HCT116 (cell line): ENCODE measurements at regions not wholly inside any gene's neighbourhood (a gene's known extent, or its start where the extent isn't known, plus 50 kb on each side); places are given as distances from the start of the nearest gene placed in this dataset.

Experiments used
- ATAC-seq: fragments of 200-7000 bp; cut with Tn5 transposase; 2 replicates; pipeline ENCODE4 v1.9.1; 2020; ENCODE audit warnings: mild to moderate bottlenecking, moderate library complexity
- BruUV-seq: library from RNA; stranded (reverse); fragments of 400-500 nt; replicated peaks from 2 replicates; lab custom pipeline; 2021; lab: Mats Ljungman, UMichigan
- CTCF ChIA-PET: fragments of 300-600 bp; sonication (Branson Sonifier 250); formaldehyde crosslinking; loops from one replicate; lab custom pipeline; 2021; ENCODE audit warnings: antibody characterized with exemption; lab: Charles Lee
- POLR2A ChIA-PET: fragments of 300-600, 350-600 bp; sonication (Branson Sonifier 250); formaldehyde crosslinking; loops from one replicate; lab custom pipeline; 2021; ENCODE audit warnings: antibody characterized with exemption; lab: Charles Lee
- RAD21 ChIA-PET, 2 experiments: fragments of 300-600 bp; sonication (Branson Sonifier 250); formaldehyde crosslinking; loops; one replicate each; lab custom pipeline; 2023; ENCODE audit warnings: low total read pairs in 2 of 2; ENCODE audit not compliant: uncharacterized antibody in 2 of 2, unreplicated experiment in 2 of 2, low non-redundant PET in 1 of 2; lab: Charles Lee
- DNase-seq: peaks from one replicate; pipeline ENCODE4 v3.0.0-alpha.2; 2010; ENCODE audit warnings: low read depth, low spot score
- H2AFZ ChIP-seq: fragments of 200-600 bp; shearing (Covaris generic), sonication (generic); 2 replicates; pipeline ENCODE4 v1.6.1; 2017; ENCODE audit warnings: low read depth, mixed run types, mixed read lengths, antibody characterized with exemption, low read length; ENCODE audit not compliant: poor library complexity, severe bottlenecking
- H3K27ac ChIP-seq: 2 replicates; pipeline ENCODE4 v1.5.1; 2012; ENCODE audit warnings: low read depth, low read length
- H3K27me3 ChIP-seq: fragments of 200-600 bp; sonication (generic); 2 replicates; pipeline ENCODE4 v1.6.1; 2016; ENCODE audit warnings: mixed run types, low read length, mixed read lengths; ENCODE audit not compliant: insufficient read depth
- H3K36me3 ChIP-seq, 2 experiments: fragments of 200-500 bp in 1 of 2; fragments of 200-600 bp in 1 of 2; sonication (Bioruptor generic) in 1 of 2; sonication (generic) in 1 of 2; 2 replicates each; pipeline versions ENCODE4 v1.5.1 to v1.6.1; 2014 to 2016; ENCODE audit warnings: low read length in 2 of 2, inconsistent platforms in 1 of 2, mixed read lengths in 1 of 2, mixed run types in 1 of 2; ENCODE audit not compliant: insufficient read depth in 2 of 2, control insufficient read depth in 1 of 2
- H3K4me1 ChIP-seq, 2 experiments: fragments of 200-600 bp in 1 of 2; sonication (generic) in 1 of 2; 2 replicates each; pipeline versions ENCODE4 v1.5.1 to v1.6.1; 2012 to 2017; ENCODE audit warnings: low read length in 2 of 2, inconsistent platforms in 1 of 2, mild to moderate bottlenecking in 1 of 2, mixed read lengths in 1 of 2, mixed run types in 1 of 2, moderate library complexity in 1 of 2; ENCODE audit not compliant: insufficient read depth in 2 of 2, control insufficient read depth in 1 of 2
- H3K4me2 ChIP-seq: fragments of 200-600 bp; sonication (generic); 2 replicates; pipeline ENCODE4 v1.6.1; 2017; ENCODE audit warnings: mixed run types, low read length, mixed read lengths
- H3K4me3 ChIP-seq, 2 experiments: fragments of 200-600 bp in 1 of 2; sonication (generic) in 1 of 2; replicated peaks in 1 of 2; 2 replicates each; pipeline ENCODE4 v1.5.1; 2011 to 2016; ENCODE audit warnings: low read length in 2 of 2, control low read depth in 1 of 2, low read depth in 1 of 2, mild to moderate bottlenecking in 1 of 2, mixed read lengths in 1 of 2, mixed run types in 1 of 2
- H3K79me2 ChIP-seq: fragments of 200-600 bp; sonication (generic); 2 replicates; pipeline ENCODE4 v1.6.1; 2017; ENCODE audit warnings: mild to moderate bottlenecking, mixed run types, low read length, moderate library complexity, mixed read lengths; ENCODE audit not compliant: insufficient read depth
- H3K9ac ChIP-seq: fragments of 200-600 bp; sonication (generic); 2 replicates; pipeline ENCODE4 v1.6.1; 2016; ENCODE audit warnings: low read length, mixed read lengths
- H3K9me2 ChIP-seq: fragments of 200-600 bp; sonication (generic), shearing (Covaris generic); 2 replicates; pipeline ENCODE4 v1.6.1; 2017; ENCODE audit warnings: mixed run types, mild to moderate bottlenecking, moderate library complexity; ENCODE audit not compliant: insufficient read depth
- H3K9me3 ChIP-seq, 2 experiments: fragments of 200-500 bp in 1 of 2; fragments of 200-600 bp in 1 of 2; sonication (Bioruptor generic) in 1 of 2; sonication (generic) in 1 of 2; 2 replicates each; pipeline ENCODE4 v1.6.1; 2014 to 2017; ENCODE audit warnings: low read length in 2 of 2, mixed read lengths in 2 of 2, inconsistent platforms in 1 of 2, low read depth in 1 of 2, mild to moderate bottlenecking in 1 of 2, mixed run types in 1 of 2, moderate library complexity in 1 of 2; ENCODE audit not compliant: control insufficient read depth in 1 of 2, insufficient read depth in 1 of 2
- H4K20me1 ChIP-seq: fragments of 200-600 bp; sonication (generic), shearing (Covaris generic); 2 replicates; pipeline ENCODE4 v1.6.1; 2017; ENCODE audit warnings: mixed run types, mild to moderate bottlenecking, moderate library complexity; ENCODE audit not compliant: insufficient read depth
- ATF3 ChIP-seq: IDR thresholded peaks from 2 replicates; pipeline ENCODE4 v1.6.1; 2012
- CTCF ChIP-seq, 3 experiments: fragments of 200-600 bp in 1 of 3; sonication (generic) in 1 of 3; IDR thresholded peaks in 2 of 3; conservative IDR thresholded peaks in 1 of 3; 2 replicates each; pipeline ENCODE4 v1.5.1; 2012 to 2017; ENCODE audit warnings: low read depth in 2 of 3, low read length in 2 of 3, antibody characterized with exemption in 1 of 3, borderline replicate concordance in 1 of 3, control low read depth in 1 of 3, mild to moderate bottlenecking in 1 of 3, mixed read lengths in 1 of 3, mixed run types in 1 of 3, moderate library complexity in 1 of 3; ENCODE audit not compliant: insufficient read depth in 1 of 3
- EGR1 ChIP-seq: IDR thresholded peaks from 2 replicates; pipeline ENCODE4 v1.6.1; 2012; ENCODE audit warnings: low read depth
- EZH2 ChIP-seq: fragments of 200-600 bp; sonication (generic); IDR thresholded peaks from 2 replicates; pipeline ENCODE4 v1.6.1; 2017; ENCODE audit warnings: antibody characterized with exemption, mixed run types
- JUND ChIP-seq: IDR thresholded peaks from 2 replicates; pipeline ENCODE4 v1.6.1; 2012
- POLR2A ChIP-seq: IDR thresholded peaks from 2 replicates; pipeline ENCODE4 v1.7.0; 2011; ENCODE audit warnings: borderline replicate concordance; ENCODE audit not compliant: insufficient read depth, insufficient read length; ENCODE audit errors: extremely low read depth
- REST ChIP-seq: IDR thresholded peaks from 2 replicates; pipeline ENCODE4 v1.6.1; 2012; ENCODE audit warnings: low read depth
- SIN3A ChIP-seq: IDR thresholded peaks from 2 replicates; pipeline ENCODE4 v1.6.1; 2012; ENCODE audit warnings: low read depth
- SP1 ChIP-seq: IDR thresholded peaks from 2 replicates; pipeline ENCODE4 v1.6.1; 2012; ENCODE audit warnings: low read depth
- intact Hi-C: fragments of 100-400 bp; cut with micrococcal nuclease; formaldehyde crosslinking; loops from 2 replicates; pipeline ENCODE4 v1.10.0; 2022

- TF ChIP-seq EZH2: no peak
- TF ChIP-seq SP1: no peak
- TF ChIP-seq SIN3A: no peak
- no peak for TF ChIP-seq EGR1
- TF ChIP-seq CTCF (IDR thresholded peaks at IDR 0.05 in 2 of 3, conservative IDR thresholded peaks at IDR 0.05 in 1 of 3; ENCODE audit: borderline replicate concordance in 1 of 3, insufficient read depth in 1 of 3, low read depth in 2 of 3, low read length in 2 of 3): no peak
Measured at GRCh38 chr12:67820694-67821093, 168.6 kb upstream of the IFNG-AS1 start (continued).

GRCh38 chr12:67822826-67823225, 166.4 kb upstream of the IFNG-AS1 start:
- no peak overlapping the region for H3K27ac ChIP-seq
- H3K9ac ChIP-seq: no peak overlapping the region
- no peaks in the 10 kb centered on the region for H3K27me3 ChIP-seq
- ATAC-seq (no peak), DNase-seq (no peak)
- no peak overlapping the region for H2AFZ ChIP-seq
- no peaks in the 10 kb centered on the region for H3K9me2 ChIP-seq
- ChIA-PET POLR2A (no interaction called here), RAD21 (no interaction called here), CTCF (no interaction called here)
- no peaks in the 10 kb centered on the region for H3K36me3 ChIP-seq
- intact Hi-C loops: no loop called here
- peaks cover 0 to 6% of the 10 kb centered on the region in 2 experiments; a peak in 2 of 4 replicates for H3K4me1 ChIP-seq
- no TSS peak for BruUV-seq
- H3K4me3 ChIP-seq: no peak overlapping the region
- H3K4me2 ChIP-seq: no peak overlapping the region
- H4K20me1 ChIP-seq: no peaks in the 10 kb centered on the region
- H3K9me3 ChIP-seq: no peaks in the 10 kb centered on the region
- TF ChIP-seq ATF3 (no peak), POLR2A (no peak), EZH2 (no peak), REST (no peak), JUND (no peak)
- TF ChIP-seq, all 23 proteins: peak for 0
- no peaks in the 10 kb centered on the region for H3K79me2 ChIP-seq
